Epithelial cell of esophagus (primary cell): ENCODE measurements at regions not wholly inside any gene's neighbourhood (a gene's known extent, or its start where the extent isn't known, plus 50 kb on each side); places are given as distances from the start of the nearest gene placed in this dataset.

ENCODE experiments used
- DNase-seq: peaks from one replicate; pipeline ENCODE4 v3.0.0; 2010; ENCODE audit warnings: low read depth
- H3K4me3 ChIP-seq: 2 replicates; pipeline ENCODE4 v1.5.1; 2011; ENCODE audit warnings: mild to moderate bottlenecking, low read length, control low read depth
- TF ChIP-seq, protein P1 (sequence below): IDR thresholded peaks from 2 replicates; pipeline ENCODE4 v1.5.1; 2011; ENCODE audit warnings: low read depth, mild to moderate bottlenecking, low read length, control low read depth, inconsistent platforms; ENCODE audit not compliant: insufficient read depth; ENCODE audit errors: missing control alignments

DNA sequence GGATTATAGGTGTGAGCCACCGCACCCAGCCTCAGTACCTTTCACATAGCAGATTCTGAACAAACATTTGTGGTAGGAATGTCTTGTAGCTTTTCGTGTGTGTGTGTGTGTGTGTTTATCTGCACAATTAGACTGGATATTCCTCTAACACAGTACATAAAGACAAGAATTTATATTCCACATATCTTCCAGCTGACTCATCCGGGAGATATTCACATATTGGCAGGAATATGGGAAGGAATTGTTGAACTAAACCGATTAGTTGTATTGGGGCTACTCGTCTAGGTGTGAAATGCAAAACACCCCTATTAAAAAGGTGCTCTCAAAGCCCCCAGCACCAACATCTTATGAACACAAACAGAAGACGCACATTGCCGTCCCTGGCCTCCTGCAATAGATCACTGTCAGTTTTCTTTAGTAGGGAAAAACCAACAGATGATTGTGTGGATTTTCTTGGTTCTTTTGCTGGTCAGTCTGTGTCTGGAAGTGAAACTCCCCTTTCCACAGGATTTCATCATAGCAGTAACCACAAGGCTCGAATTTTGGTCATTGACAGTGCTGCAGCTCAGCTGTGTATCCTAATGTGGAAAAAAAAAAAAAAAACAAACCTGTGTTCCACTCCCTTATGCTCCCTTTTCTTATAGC is 208.5 kb upstream of the ACVR2A start:
- DNase-seq = peak; percentile 26
- TF ChIP-seq, protein P1, sequence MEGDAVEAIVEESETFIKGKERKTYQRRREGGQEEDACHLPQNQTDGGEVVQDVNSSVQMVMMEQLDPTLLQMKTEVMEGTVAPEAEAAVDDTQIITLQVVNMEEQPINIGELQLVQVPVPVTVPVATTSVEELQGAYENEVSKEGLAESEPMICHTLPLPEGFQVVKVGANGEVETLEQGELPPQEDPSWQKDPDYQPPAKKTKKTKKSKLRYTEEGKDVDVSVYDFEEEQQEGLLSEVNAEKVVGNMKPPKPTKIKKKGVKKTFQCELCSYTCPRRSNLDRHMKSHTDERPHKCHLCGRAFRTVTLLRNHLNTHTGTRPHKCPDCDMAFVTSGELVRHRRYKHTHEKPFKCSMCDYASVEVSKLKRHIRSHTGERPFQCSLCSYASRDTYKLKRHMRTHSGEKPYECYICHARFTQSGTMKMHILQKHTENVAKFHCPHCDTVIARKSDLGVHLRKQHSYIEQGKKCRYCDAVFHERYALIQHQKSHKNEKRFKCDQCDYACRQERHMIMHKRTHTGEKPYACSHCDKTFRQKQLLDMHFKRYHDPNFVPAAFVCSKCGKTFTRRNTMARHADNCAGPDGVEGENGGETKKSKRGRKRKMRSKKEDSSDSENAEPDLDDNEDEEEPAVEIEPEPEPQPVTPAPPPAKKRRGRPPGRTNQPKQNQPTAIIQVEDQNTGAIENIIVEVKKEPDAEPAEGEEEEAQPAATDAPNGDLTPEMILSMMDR = no peak
- H3K4me3 ChIP-seq = no peak overlapping the region

DNA sequence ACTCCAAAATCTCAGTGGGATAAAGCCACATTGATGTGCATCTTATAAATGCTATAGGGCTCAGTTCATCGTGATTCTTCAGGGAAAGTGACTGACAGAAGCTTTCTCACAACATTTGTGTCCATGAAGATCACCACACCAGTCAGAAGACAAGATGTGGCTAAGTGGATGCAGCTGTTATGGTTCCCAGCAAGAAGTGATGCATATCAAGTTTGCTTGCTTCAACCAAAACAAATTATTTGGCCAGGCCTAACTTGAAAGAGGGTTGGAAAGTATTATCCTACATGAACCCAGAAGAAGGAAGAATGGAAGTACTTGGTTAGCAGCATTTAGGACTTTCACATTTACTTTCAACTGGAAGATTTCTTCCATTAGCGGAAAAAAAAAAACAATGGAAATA is 210.0 kb upstream of the ACVR2A start:
- TF ChIP-seq, protein P1 = no peak

DNA sequence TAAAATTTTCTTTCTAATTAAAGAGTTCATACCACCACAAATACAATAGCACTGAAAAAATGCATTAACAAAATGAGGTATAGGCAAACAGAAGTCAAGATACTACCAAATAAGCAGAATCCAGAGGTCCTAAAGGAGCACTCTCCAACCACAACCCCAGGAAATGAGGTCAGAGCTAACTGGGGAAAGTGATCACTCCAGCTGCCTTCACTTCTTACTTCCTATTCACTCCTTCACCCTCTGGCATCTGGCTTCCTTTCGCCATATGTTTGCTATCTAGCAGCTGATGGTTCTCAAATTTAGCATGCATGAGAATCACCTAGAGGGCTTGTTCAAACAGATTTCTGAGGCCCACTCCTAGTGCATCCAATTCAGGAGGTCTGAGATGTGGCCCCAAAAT is 212.6 kb upstream of the ACVR2A start:
- H3K4me3 ChIP-seq = no peak overlapping the region
- TF ChIP-seq, protein P1 = no peak
- no peak for DNase-seq

More for the DNA sequence above, 210.0 kb upstream of the ACVR2A start:
- no peak for DNase-seq
- H3K4me3 ChIP-seq = no peak overlapping the region

DNA sequence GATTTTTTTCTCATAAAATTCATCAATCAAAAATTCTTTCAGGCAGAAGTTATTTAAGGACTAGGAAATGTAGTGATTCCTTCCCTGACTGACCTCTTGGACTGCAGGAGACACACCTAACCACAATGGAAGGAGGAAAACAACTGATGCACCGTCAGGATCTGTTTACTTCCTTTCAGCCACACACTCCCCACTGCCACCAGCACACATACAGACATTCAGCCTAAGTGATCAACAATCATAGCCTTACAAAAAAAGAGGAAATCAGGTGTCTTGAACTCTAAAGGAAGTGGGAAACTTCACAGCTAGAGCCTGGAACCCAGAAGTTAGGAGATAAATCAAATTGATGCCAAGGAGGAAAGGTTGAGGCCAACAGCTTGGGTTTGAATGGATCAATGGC is 213.5 kb upstream of the ACVR2A start:
- TF ChIP-seq, protein P1 = no peak
- H3K4me3 ChIP-seq = no peak overlapping the region

DNA sequence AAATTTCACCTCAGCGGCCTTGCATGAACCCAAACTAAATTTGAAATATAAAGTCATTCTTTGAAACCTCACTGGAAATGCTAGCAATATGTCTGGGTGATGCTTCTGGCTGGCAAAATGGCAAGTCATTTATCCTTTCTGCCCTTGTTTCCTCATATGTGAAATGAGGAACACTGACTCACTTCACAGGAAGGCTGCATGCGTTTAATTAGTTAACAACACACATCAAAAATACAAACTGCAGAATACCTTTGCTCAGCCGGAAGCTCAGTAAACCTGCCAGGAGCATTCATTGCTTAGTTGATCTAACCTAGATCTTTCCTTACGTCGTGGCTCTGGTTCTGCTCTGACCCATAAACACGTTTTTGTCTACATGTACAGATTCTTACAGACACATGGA is 214.2 kb upstream of the ACVR2A start:
- peak; percentile 60 for DNase-seq
- no peak overlapping the region for H3K4me3 ChIP-seq
- TF ChIP-seq, protein P1 = no peak

More for the DNA sequence above, 213.5 kb upstream of the ACVR2A start:
- DNase-seq = no peak

DNA sequence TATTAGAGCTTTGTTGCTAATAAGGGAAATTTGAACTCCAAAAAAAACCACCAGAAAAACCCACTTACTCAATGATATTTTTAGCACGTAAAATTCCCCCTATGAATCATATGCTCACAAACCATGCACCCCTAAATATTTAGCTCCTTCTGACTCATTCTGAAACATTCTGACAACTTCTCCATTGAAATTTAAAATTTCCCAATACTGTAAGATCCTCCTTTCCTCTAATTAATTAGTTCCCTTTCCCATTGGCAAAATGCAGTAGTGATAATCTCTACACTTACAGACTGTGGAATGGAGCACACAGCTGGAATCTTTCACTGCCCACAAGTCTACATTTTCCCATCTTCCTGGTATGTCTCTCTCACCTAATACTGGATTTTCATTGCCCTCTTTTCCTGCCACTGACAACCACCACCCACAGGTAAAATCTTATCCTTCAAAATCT is 215.8 kb upstream of the ACVR2A start:
- peak; percentile 35 for DNase-seq
- no peak overlapping the region for H3K4me3 ChIP-seq
- TF ChIP-seq, protein P1 = no peak

DNA sequence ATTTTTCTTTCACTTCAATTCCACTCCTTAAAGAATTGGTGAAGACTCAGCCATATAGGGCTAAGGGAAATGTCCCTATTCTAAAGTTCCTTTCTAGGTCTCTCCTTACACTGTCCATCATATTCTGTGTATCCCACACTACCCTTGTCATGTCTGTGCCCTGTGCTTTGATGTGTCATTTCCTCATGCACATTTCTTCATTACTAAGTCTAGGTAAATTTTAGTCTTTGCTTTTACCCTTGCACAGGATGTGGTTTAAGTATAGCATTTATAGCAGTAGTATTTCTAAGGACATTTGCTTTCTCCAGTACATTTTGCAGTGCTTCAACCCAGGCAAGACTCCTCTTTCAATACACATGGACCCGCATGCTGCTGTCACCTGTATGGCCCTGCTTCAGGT is 221.5 kb upstream of the ACVR2A start:
- H3K4me3 ChIP-seq = no peak overlapping the region
- DNase-seq = peak; percentile 32
- TF ChIP-seq, protein P1 = no peak
